ENCODE measurements at regions not wholly inside any gene's neighbourhood (a gene's known extent, or its start where the extent isn't known, plus 50 kb on each side); places are given as distances from the start of the nearest gene placed in this dataset.
"Not testable (repeated sequence)": the region's sequence is repeated elsewhere in the genome, so short reads cannot be mapped to it uniquely, and the experiment has no call there.

- H3K27me3 Mint-ChIP-seq: peaks cover 2% of the 10 kb centered on the region
- no peak overlapping the region for H3K27ac Mint-ChIP-seq
- no peak overlapping the region for H3K4me3 Mint-ChIP-seq
- H3K36me3 Mint-ChIP-seq: no peaks in the 10 kb centered on the region
- peaks cover 3% of the 10 kb centered on the region for H3K9me3 Mint-ChIP-seq (ENCODE audit: low read depth)
- H3K4me1 Mint-ChIP-seq (ENCODE audit: low read depth): no peaks in the 10 kb centered on the region
These were observed 72.7 kb downstream of the SOX9 start for GRCh38 chr17:72193391-72194106.

- H3K27me3 Mint-ChIP-seq; H3K27ac Mint-ChIP-seq; H3K9me3 Mint-ChIP-seq (ENCODE audit: low read depth); H3K36me3 Mint-ChIP-seq; H3K4me1 Mint-ChIP-seq (ENCODE audit: low read depth); H3K4me3 Mint-ChIP-seq: not testable (repeated sequence)
These were observed 73.3 kb downstream of the SOX9 start for GRCh38 chr17:72194107-72194440.

- Mint-ChIP-seq H3K4me3 (no peak overlapping the region), H3K9me3 (ENCODE audit: low read depth) (peaks cover 3% of the 10 kb centered on the region), H3K27ac (no peak overlapping the region), H3K4me1 (ENCODE audit: low read depth) (no peaks in the 10 kb centered on the region), H3K27me3 (peaks cover 5% of the 10 kb centered on the region), H3K36me3 (no peaks in the 10 kb centered on the region)
These were observed 78.4 kb downstream of the SOX9 start for GRCh38 chr17:72199256-72199655.

GRCh38 chr17:72204742-72205141 lies 83.9 kb downstream of the SOX9 start:
- Mint-ChIP-seq H3K4me3 (no peak overlapping the region), H3K27me3 (peaks cover 12% of the 10 kb centered on the region), H3K36me3 (no peaks in the 10 kb centered on the region), H3K27ac (no peak overlapping the region), H3K4me1 (ENCODE audit: low read depth) (no peaks in the 10 kb centered on the region), H3K9me3 (ENCODE audit: low read depth) (no peaks in the 10 kb centered on the region)

- H3K36me3 Mint-ChIP-seq: no peaks in the 10 kb centered on the region
- no peaks in the 10 kb centered on the region for H3K4me1 Mint-ChIP-seq (ENCODE audit: low read depth)
- H3K4me3 Mint-ChIP-seq: no peak overlapping the region
- peaks cover 12% of the 10 kb centered on the region for H3K27me3 Mint-ChIP-seq
- H3K27ac Mint-ChIP-seq: no peak overlapping the region
- no peaks in the 10 kb centered on the region for H3K9me3 Mint-ChIP-seq (ENCODE audit: low read depth)
These were observed 84.5 kb downstream of the SOX9 start for GRCh38 chr17:72205357-72205756.

GRCh38 chr17:72205822-72206221 lies 85.0 kb downstream of the SOX9 start:
- H3K9me3 Mint-ChIP-seq (ENCODE audit: low read depth): no peaks in the 10 kb centered on the region
- no peak overlapping the region for H3K4me3 Mint-ChIP-seq
- no peaks in the 10 kb centered on the region for H3K4me1 Mint-ChIP-seq (ENCODE audit: low read depth)
- H3K27me3 Mint-ChIP-seq: peaks cover 12% of the 10 kb centered on the region
- H3K36me3 Mint-ChIP-seq: no peaks in the 10 kb centered on the region
- H3K27ac Mint-ChIP-seq: no peak overlapping the region

GRCh38 chr17:72206376-72206775 lies 85.6 kb downstream of the SOX9 start:
- Mint-ChIP-seq H3K4me3 (no peak overlapping the region), H3K4me1 (ENCODE audit: low read depth) (no peaks in the 10 kb centered on the region), H3K27me3 (peaks cover 12% of the 10 kb centered on the region), H3K27ac (no peak overlapping the region), H3K9me3 (ENCODE audit: low read depth) (no peaks in the 10 kb centered on the region), H3K36me3 (no peaks in the 10 kb centered on the region)

- Mint-ChIP-seq H3K4me3 (no peak overlapping the region), H3K4me1 (ENCODE audit: low read depth) (no peaks in the 10 kb centered on the region), H3K9me3 (ENCODE audit: low read depth) (no peaks in the 10 kb centered on the region), H3K27ac (no peak overlapping the region), H3K36me3 (no peaks in the 10 kb centered on the region), H3K27me3 (peaks cover 9% of the 10 kb centered on the region)
These were observed 88.0 kb downstream of the SOX9 start for GRCh38 chr17:72208832-72209231.

- Mint-ChIP-seq H3K4me1 (ENCODE audit: low read depth) (no peaks in the 10 kb centered on the region), H3K9me3 (ENCODE audit: low read depth) (no peaks in the 10 kb centered on the region), H3K27ac (no peak overlapping the region), H3K27me3 (peaks cover 6% of the 10 kb centered on the region), H3K36me3 (no peaks in the 10 kb centered on the region), H3K4me3 (no peak overlapping the region)
These were observed 91.2 kb downstream of the SOX9 start for GRCh38 chr17:72212041-72212440.

GRCh38 chr17:72215490-72215889 lies 94.7 kb downstream of the SOX9 start:
- Mint-ChIP-seq H3K9me3 (ENCODE audit: low read depth) (no peaks in the 10 kb centered on the region), H3K36me3 (no peaks in the 10 kb centered on the region), H3K27me3 (peaks cover 13% of the 10 kb centered on the region), H3K27ac (no peak overlapping the region), H3K4me1 (ENCODE audit: low read depth) (no peaks in the 10 kb centered on the region), H3K4me3 (no peak overlapping the region)

- Mint-ChIP-seq H3K27ac (no peak overlapping the region), H3K4me1 (ENCODE audit: low read depth) (no peaks in the 10 kb centered on the region), H3K4me3 (no peak overlapping the region), H3K36me3 (no peaks in the 10 kb centered on the region), H3K9me3 (ENCODE audit: low read depth) (peaks cover 3% of the 10 kb centered on the region), H3K27me3 (peaks cover 17% of the 10 kb centered on the region)
These were observed 95.1 kb downstream of the SOX9 start for GRCh38 chr17:72215928-72216327.

- Mint-ChIP-seq H3K36me3 (no peaks in the 10 kb centered on the region), H3K27ac (no peak overlapping the region), H3K27me3 (peaks cover 21% of the 10 kb centered on the region), H3K4me1 (ENCODE audit: low read depth) (no peaks in the 10 kb centered on the region), H3K4me3 (no peak overlapping the region), H3K9me3 (ENCODE audit: low read depth) (peaks cover 3% of the 10 kb centered on the region)
These were observed 98.5 kb downstream of the SOX9 start for GRCh38 chr17:72219137-72219823.

- Mint-ChIP-seq H3K9me3 (ENCODE audit: low read depth) (peaks cover 3% of the 10 kb centered on the region), H3K27ac (no peak overlapping the region), H3K36me3 (no peaks in the 10 kb centered on the region), H3K4me3 (no peak overlapping the region), H3K4me1 (ENCODE audit: low read depth) (no peaks in the 10 kb centered on the region), H3K27me3 (peaks cover 21% of the 10 kb centered on the region)
These were observed 99.1 kb downstream of the SOX9 start for GRCh38 chr17:72219824-72220493.

GRCh38 chr17:72222661-72223380 lies 102.0 kb downstream of the SOX9 start:
- Mint-ChIP-seq H3K27me3 (peaks cover 23% of the 10 kb centered on the region), H3K4me3 (no peak overlapping the region), H3K36me3 (no peaks in the 10 kb centered on the region), H3K9me3 (ENCODE audit: low read depth) (peaks cover 3% of the 10 kb centered on the region), H3K27ac (no peak overlapping the region), H3K4me1 (ENCODE audit: low read depth) (no peaks in the 10 kb centered on the region)

GRCh38 chr17:72223866-72224291 lies 103.1 kb downstream of the SOX9 start:
- Mint-ChIP-seq H3K27ac (no peak overlapping the region), H3K36me3 (no peaks in the 10 kb centered on the region), H3K9me3 (ENCODE audit: low read depth) (peaks cover 4% of the 10 kb centered on the region), H3K4me1 (ENCODE audit: low read depth) (no peaks in the 10 kb centered on the region), H3K4me3 (no peak overlapping the region), H3K27me3 (peaks cover 16% of the 10 kb centered on the region)

All from activated naive CD8-positive, alpha-beta T cell (primary cell).